OCI-LY3 (cell line): ENCODE measurements at regions not wholly inside any gene's neighbourhood (a gene's known extent, or its start where the extent isn't known, plus 50 kb on each side); places are given as distances from the start of the nearest gene placed in this dataset.

Experiments
- CTCF ChIP-seq: fragments of 200-600, 300-600 bp; sonication (generic); IDR thresholded peaks from 2 replicates; pipeline ENCODE4 v1.5.1; 2014; ENCODE audit warnings: antibody characterized with exemption, low read length, low read depth
- EZH2phosphoT487 ChIP-seq: fragments of 200-600 bp; shearing (Covaris generic); IDR thresholded peaks from 2 replicates; pipeline ENCODE4 v1.6.1; 2018; ENCODE audit warnings: antibody characterized with exemption, mixed run types, low read depth

- no peak for TF ChIP-seq CTCF
- no peak for TF ChIP-seq EZH2phosphoT487
Observed at GRCh38 chr4:128707864-128708263, 101.6 kb upstream of the JADE1 start.
